Liver (tissue), 8 donors: ENCODE measurements at regions not wholly inside any gene's neighbourhood (a gene's known extent, or its start where the extent isn't known, plus 50 kb on each side); places are given as distances from the start of the nearest gene placed in this dataset.

Experiments
- DNase-seq: peaks from one replicate; pipeline ENCODE4 v3.0.0-alpha.2; 2017; ENCODE audit warnings: low spot score
- H3K27ac ChIP-seq, 2 donors: one replicate each; pipeline ENCODE4 v1.7.0; 2013; ENCODE audit warnings: inconsistent platforms in 2 of 2, low read length in 2 of 2, control low read depth in 1 of 2, low read depth in 1 of 2, mild to moderate bottlenecking in 1 of 2
- H3K27me3 ChIP-seq, 4 donors: one replicate each; pipeline versions ENCODE4 v1.6.1 to v1.7.0; 2013; ENCODE audit warnings: low read length in 3 of 4, inconsistent platforms in 1 of 4, mild to moderate bottlenecking in 1 of 4, moderate library complexity in 1 of 4; ENCODE audit not compliant: control insufficient read depth in 4 of 4, insufficient read depth in 4 of 4
- H3K36me3 ChIP-seq, 4 donors: one replicate each; pipeline versions ENCODE4 v1.6.1 to v1.7.0; 2013; ENCODE audit warnings: low read length in 3 of 4, mild to moderate bottlenecking in 3 of 4, low read depth in 1 of 4, moderate library complexity in 1 of 4; ENCODE audit not compliant: control insufficient read depth in 4 of 4, insufficient read depth in 3 of 4
- H3K4me1 ChIP-seq, 4 donors: one replicate each; pipeline versions ENCODE4 v1.6.1 to v1.7.0; 2013; ENCODE audit warnings: low read length in 3 of 4, mild to moderate bottlenecking in 3 of 4, moderate library complexity in 1 of 4; ENCODE audit not compliant: control insufficient read depth in 4 of 4, insufficient read depth in 4 of 4
- H3K4me3 ChIP-seq, 3 donors: one replicate each; pipeline versions ENCODE4 v1.6.1 to v1.7.0; 2013; ENCODE audit warnings: low read length in 3 of 3, control low read depth in 1 of 3, low read depth in 1 of 3, mild to moderate bottlenecking in 1 of 3
- H3K9ac ChIP-seq, 2 donors: one replicate each; pipeline ENCODE4 v1.7.0; 2013; ENCODE audit warnings: low read length in 2 of 2, mild to moderate bottlenecking in 2 of 2, moderate library complexity in 2 of 2, control low read depth in 1 of 2, low read depth in 1 of 2
- H3K9me3 ChIP-seq, 4 donors: one replicate each; pipeline versions ENCODE4 v1.6.1 to v1.7.0; 2013; ENCODE audit warnings: low read length in 3 of 4; ENCODE audit not compliant: control insufficient read depth in 4 of 4
- ATF3 ChIP-seq: IDR thresholded peaks from 2 replicates; pipeline ENCODE4 v1.6.1; 2016; ENCODE audit warnings: antibody characterized with exemption
- EGR1 ChIP-seq, 2 donors: IDR thresholded peaks; 2 replicates each; pipeline ENCODE4 v1.6.1; 2016 to 2018; ENCODE audit warnings: antibody characterized with exemption in 2 of 2, low read depth in 2 of 2
- FOXA1 ChIP-seq: IDR thresholded peaks from 2 replicates; pipeline ENCODE4 v1.6.1; 2016; ENCODE audit warnings: antibody characterized with exemption
- FOXA2 ChIP-seq: IDR thresholded peaks from 2 replicates; pipeline ENCODE4 v1.6.1; 2016; ENCODE audit warnings: antibody characterized with exemption
- GABPA ChIP-seq, 2 donors: IDR thresholded peaks in 1 of 2; conservative IDR thresholded peaks in 1 of 2; 2 replicates each; pipeline ENCODE4 v1.6.1; 2016; ENCODE audit warnings: antibody characterized with exemption in 2 of 2, mild to moderate bottlenecking in 1 of 2, moderate library complexity in 1 of 2
- HNF4A ChIP-seq, 2 donors: conservative IDR thresholded peaks; 2 replicates each; pipeline ENCODE4 v1.6.1; 2016; ENCODE audit warnings: antibody characterized with exemption in 2 of 2, mild to moderate bottlenecking in 2 of 2
- HNF4G ChIP-seq: IDR thresholded peaks from 2 replicates; pipeline ENCODE4 v1.6.1; 2016; ENCODE audit warnings: antibody characterized with exemption
- JUND ChIP-seq, 2 donors: IDR thresholded peaks; 2 replicates each; pipeline ENCODE4 v1.6.1; 2016; ENCODE audit warnings: antibody characterized with exemption in 2 of 2
- MAX ChIP-seq: IDR thresholded peaks from 2 replicates; pipeline ENCODE4 v1.6.1; 2016; ENCODE audit warnings: antibody characterized with exemption
- NR2F2 ChIP-seq: IDR thresholded peaks from 2 replicates; pipeline ENCODE4 v1.6.1; 2016; ENCODE audit warnings: antibody characterized with exemption
- RAD21 ChIP-seq, 2 donors: IDR thresholded peaks; 2 replicates each; pipeline ENCODE4 v1.6.1; 2016; ENCODE audit warnings: antibody characterized with exemption in 2 of 2, mild to moderate bottlenecking in 2 of 2
- REST ChIP-seq: IDR thresholded peaks from 2 replicates; pipeline ENCODE4 v1.6.1; 2016; ENCODE audit warnings: antibody characterized with exemption, mild to moderate bottlenecking
- RXRA ChIP-seq, 2 donors: IDR thresholded peaks; 2 replicates each; pipeline ENCODE4 v1.6.1; 2017 to 2018; ENCODE audit warnings: antibody characterized with exemption in 2 of 2, mild to moderate bottlenecking in 1 of 2
- SP1 ChIP-seq: IDR thresholded peaks from 2 replicates; pipeline ENCODE4 v1.6.1; 2018; ENCODE audit warnings: antibody characterized with exemption, mild to moderate bottlenecking
- TAF1 ChIP-seq: conservative IDR thresholded peaks from 2 replicates; pipeline ENCODE4 v1.6.1; 2016; ENCODE audit warnings: antibody characterized with exemption, mild to moderate bottlenecking
- YY1 ChIP-seq: IDR thresholded peaks from 2 replicates; pipeline ENCODE4 v1.6.1; 2016; ENCODE audit warnings: antibody characterized with exemption, mild to moderate bottlenecking
- WGBS: extraction: QIAGEN DNeasy Blood & Tissue Kit; methylation state at CpG from one replicate; pipeline ENCODE4 v1.1.7; 2013; 5-methylcytosine and 5-hydroxymethylcytosine counted together
- TF ChIP-seq, protein P1 (sequence below): IDR thresholded peaks from 2 replicates; pipeline ENCODE4 v1.6.1; 2016; ENCODE audit warnings: antibody characterized with exemption
- TF ChIP-seq, protein P2 (sequence below): fragments of 150-350 bp; IDR thresholded peaks from 2 replicates; pipeline ENCODE4 v1.5.1; 2017; ENCODE audit warnings: improper control_type of control experiment, low read depth, low read length; ENCODE audit not compliant: missing input control
- donor health status: healthy.
- donor health status: healthy.
- donor health status: healthy.
- donor health status: healthy.
- donor health status: healthy.

GRCh38 chr4:78689700-78690323 lies 86.3 kb upstream of the BMP2K start:
- TF ChIP-seq RAD21 (IDR thresholded peaks at IDR 0.05) (no peak), TAF1 (no peak), FOXA2 (no peak), HNF4A (conservative IDR thresholded peaks at IDR 0.05) (no peak), JUND (IDR thresholded peaks at IDR 0.05) (no peak), GABPA (IDR thresholded peaks at IDR 0.05 in 1 of 2, conservative IDR thresholded peaks at IDR 0.05 in 1 of 2) (no peak), HNF4G (no peak), EGR1 (IDR thresholded peaks at IDR 0.05; ENCODE audit: low read depth in 2 of 2) (no peak), MAX (no peak), YY1 (no peak), REST (no peak), FOXA1 (no peak), ATF3 (no peak), SP1 (no peak), RXRA (IDR thresholded peaks at IDR 0.05) (no peak), NR2F2 (no peak)
- TF ChIP-seq, protein P1, sequence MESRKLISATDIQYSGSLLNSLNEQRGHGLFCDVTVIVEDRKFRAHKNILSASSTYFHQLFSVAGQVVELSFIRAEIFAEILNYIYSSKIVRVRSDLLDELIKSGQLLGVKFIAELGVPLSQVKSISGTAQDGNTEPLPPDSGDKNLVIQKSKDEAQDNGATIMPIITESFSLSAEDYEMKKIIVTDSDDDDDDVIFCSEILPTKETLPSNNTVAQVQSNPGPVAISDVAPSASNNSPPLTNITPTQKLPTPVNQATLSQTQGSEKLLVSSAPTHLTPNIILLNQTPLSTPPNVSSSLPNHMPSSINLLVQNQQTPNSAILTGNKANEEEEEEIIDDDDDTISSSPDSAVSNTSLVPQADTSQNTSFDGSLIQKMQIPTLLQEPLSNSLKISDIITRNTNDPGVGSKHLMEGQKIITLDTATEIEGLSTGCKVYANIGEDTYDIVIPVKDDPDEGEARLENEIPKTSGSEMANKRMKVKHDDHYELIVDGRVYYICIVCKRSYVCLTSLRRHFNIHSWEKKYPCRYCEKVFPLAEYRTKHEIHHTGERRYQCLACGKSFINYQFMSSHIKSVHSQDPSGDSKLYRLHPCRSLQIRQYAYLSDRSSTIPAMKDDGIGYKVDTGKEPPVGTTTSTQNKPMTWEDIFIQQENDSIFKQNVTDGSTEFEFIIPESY: no peak
- TF ChIP-seq, protein P2, sequence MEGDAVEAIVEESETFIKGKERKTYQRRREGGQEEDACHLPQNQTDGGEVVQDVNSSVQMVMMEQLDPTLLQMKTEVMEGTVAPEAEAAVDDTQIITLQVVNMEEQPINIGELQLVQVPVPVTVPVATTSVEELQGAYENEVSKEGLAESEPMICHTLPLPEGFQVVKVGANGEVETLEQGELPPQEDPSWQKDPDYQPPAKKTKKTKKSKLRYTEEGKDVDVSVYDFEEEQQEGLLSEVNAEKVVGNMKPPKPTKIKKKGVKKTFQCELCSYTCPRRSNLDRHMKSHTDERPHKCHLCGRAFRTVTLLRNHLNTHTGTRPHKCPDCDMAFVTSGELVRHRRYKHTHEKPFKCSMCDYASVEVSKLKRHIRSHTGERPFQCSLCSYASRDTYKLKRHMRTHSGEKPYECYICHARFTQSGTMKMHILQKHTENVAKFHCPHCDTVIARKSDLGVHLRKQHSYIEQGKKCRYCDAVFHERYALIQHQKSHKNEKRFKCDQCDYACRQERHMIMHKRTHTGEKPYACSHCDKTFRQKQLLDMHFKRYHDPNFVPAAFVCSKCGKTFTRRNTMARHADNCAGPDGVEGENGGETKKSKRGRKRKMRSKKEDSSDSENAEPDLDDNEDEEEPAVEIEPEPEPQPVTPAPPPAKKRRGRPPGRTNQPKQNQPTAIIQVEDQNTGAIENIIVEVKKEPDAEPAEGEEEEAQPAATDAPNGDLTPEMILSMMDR: no peak
- Histone ChIP-seq H3K27ac (no peak overlapping the region), H3K9ac (no peak overlapping the region), H3K4me1 (peaks cover 0 to 1% (median 0%) of the 10 kb centered on the region in 4 donors), H3K9me3 (no peaks in the 10 kb centered on the region), H3K4me3 (no peak overlapping the region), H3K36me3 (no peaks in the 10 kb centered on the region), H3K27me3 (no peaks in the 10 kb centered on the region)
- no peak for DNase-seq
- 94% methylated on average over 11 of the region's 11 CpGs for WGBS
